SIG-M5 (cell line): ENCODE measurements at regions not wholly inside any gene's neighbourhood (a gene's known extent, or its start where the extent isn't known, plus 50 kb on each side); places are given as distances from the start of the nearest gene placed in this dataset.

Experiments
- DNase-seq: peaks from one replicate; lab custom pipeline; 2025; lab: John Stamatoyannopoulos, UW

DNA sequence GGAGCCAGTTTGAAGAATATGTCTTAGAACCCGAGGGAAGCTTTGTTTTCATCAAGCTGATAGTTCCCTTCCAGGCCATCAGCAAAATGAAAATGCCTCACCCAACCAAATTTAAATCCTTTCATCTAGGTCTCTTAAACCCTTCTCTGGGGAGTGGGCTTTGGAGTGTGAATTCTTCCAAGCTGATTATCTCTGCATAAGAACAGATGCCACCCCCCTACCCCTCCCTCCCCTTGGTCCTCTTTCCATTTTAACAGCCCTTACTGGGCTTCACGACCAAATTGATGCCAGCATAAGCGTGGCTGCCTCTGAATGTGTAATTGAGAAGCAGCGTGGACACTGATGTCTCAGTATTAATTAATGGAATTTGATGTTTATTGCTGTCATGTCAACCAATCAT lies 509.7 kb upstream of the CLINT1 start:
- DNase-seq = no peak

DNA sequence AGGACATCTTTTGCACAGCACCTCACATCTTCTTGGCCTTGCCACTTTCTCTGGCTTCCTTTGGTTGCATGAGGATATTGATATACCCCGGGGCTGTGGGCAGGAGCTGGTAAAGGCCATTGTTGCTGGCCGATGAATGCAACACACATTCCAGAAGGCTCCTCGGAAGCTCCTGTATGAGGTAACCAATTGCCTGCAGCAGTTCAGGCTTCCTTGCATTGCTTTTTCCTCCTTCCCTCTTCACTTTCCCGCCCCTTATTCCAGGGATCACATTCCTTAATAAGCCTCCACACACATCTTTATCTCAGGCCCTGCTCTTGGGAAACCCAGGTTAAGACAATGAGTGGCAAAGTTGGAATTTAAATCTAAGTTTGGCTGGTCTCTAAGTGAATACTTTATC lies 505.4 kb upstream of the CLINT1 start:
- no peak for DNase-seq

DNA sequence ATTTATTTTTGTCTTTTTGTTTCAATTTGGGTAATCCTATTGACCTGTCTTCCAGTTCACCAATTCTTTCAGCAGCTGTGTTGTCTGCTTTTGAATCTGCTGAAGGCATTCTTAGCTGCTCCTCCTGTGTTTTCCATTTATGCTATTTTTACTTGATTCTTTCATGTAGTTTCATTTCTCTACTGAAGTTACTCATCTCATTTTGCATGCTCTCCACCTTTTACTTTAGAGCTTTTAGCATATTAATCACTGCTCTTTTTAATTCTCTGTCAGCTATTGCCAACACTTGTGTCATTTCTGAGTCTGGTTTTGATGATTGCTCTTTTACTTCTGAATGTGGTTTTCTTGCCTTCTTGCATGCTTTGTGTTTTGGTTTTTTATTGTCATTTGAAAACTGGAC lies 496.0 kb upstream of the CLINT1 start:
- no peak for DNase-seq

DNA sequence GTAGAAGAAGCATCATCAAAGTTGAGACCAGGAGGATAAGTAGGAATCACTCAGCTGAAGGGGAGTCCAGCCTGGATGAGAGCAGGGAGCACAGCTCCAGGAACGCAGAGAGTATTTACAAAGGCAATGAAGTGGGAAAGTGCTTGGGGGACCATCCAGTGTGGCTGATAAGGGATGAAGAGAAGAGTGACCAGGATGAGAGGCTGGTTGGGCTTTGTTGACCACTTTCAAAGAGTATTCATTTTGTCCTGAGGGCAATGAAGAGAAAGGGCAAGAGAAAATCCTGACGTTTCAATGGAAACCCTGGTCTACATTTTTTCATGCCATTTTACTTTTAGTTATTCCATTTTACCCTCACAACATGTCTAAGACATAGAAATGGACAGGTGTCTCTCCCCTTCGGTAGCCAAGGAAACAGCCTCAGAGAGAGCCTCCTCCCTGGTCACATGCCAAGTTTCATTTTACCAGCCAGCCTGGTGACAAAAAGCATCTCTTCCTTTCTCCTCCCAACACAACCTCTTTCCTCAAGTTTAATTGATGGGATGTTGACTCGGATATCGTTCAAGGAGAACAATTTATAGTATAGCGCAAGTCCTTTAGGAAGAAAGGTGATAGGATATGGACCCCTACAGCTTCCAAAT lies 492.7 kb upstream of the CLINT1 start:
- no peak for DNase-seq

DNA sequence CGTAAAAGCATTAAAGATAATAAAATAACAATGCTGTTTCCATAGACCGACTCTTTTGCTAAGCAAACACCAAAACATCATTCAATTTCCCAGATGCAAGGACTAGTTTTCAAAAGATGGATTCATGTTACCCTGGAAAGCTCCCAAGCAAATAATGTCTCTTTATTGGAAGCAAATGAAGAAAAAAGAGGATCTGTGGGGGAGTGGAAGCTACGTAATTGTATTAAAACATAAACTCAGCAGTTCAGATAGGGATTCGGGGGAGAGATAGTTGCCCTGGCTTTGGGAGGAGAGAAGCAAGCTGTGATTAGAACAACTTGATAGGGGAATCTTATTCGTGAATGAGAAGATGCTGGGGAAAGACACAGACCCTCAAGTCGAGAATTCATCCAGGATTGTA lies 491.0 kb upstream of the CLINT1 start:
- DNase-seq = no peak

DNA sequence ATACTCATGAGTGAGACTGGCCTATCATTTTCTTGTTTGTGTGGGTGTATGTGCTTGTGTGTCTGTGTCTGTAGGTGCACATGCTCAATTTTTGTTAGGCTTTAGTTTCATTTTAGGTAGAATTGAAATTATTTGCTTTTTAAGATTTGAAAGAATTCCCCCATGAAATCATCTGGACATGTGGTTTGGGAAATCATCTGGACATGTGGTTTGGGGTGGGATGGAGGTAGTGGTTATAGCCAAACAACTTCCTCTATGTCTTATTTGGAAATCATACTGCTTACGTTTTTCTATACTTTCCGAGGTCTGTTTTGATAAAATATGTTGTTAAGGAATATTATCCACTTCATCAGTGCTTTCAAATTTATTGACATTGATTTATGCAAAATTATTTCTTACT lies 485.4 kb upstream of the CLINT1 start:
- no peak for DNase-seq

DNA sequence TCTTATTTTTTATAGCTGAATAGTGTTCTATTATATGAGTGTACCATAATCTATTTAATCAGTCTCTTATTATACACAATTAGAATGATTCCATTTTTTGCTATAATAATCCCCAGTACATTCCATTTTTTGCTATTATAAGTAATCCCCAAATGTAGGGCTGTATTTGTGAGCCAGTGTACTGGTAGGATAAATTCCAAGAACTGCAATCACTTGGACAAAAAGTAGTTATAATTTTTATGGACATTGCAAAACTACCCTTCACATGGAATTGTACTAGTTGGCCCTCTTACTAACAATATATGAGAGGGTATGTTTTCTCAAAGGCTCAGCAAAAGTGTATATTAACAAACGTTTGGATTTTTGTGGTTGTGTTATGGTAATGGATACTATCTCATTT lies 481.7 kb upstream of the CLINT1 start:
- DNase-seq = no peak

DNA sequence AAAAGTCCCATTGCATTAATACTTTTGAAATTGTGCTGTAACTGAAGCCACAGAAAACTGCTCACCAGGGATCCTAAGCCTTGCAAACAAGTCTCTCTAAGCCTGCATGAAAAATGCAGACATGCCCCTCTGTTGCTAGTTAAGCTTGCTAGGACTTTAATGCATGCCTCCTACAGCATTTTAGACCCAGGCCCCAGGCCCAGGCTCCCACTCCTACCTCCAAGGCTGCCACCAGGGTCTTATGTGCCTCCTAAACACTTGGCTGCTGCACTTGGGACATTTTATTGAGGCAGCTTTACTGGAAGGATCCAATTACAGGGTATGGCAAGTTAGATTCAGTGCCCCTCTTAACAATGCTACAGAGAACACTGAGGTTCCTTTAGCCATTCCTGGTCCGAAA lies 467.3 kb upstream of the CLINT1 start:
- no peak for DNase-seq

DNA sequence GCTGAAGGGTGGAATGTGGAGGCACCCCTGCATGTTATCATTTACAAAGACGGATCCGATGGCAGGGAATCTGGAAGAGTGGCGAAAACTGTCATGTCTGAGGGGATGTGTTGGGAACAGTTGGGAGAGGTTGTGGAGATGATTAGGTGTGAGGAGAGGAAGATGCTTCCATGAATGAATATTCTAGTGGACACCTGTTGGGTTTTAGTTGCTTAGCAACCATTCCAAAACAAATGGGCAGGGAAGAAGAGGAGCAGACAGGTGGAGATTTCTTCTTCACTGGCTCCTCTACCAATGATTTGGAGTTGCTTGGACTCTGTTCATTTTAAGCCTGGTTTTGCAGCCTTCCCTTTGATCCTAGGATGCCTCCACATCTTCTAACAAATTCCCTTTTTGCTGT lies 465.3 kb upstream of the CLINT1 start:
- no peak for DNase-seq

DNA sequence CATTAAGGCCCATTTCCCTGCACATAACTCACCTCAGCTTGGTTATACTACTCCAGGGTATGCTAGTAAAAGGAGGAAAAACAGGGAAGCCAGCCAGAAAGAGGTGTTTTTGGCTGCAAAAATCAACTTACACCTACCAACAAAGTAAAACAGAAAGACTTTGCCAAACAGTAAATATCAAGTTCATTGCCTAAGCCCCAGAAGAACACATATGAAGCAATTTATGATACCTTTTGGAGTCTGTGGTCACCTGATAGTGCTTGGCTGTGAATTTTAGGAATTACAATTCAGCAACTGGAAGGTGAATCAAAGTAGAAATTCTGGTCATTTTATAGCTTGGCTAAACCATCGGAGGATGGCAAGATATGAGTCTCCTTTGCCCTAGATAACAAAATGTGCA lies 463.7 kb upstream of the CLINT1 start:
- no peak for DNase-seq

DNA sequence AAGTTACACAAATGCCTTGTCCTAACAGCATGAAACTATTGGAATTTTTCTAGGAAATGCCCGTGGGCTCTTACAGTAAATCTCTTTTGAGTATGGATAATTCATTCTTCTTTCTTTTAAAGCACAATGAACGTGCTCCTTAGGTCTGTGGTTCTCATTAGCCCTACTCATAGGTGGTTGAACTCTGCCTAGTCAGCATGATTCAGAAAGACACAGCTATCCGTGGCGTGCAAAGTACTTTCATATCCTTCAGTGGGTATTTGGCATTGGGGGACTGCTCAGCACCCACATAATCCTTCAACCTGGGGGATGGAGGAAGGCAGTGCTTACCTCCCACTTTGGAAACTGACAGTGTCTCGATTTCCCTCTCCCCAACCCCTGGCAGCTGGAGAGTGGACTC lies 462.0 kb upstream of the CLINT1 start:
- DNase-seq = no peak

DNA sequence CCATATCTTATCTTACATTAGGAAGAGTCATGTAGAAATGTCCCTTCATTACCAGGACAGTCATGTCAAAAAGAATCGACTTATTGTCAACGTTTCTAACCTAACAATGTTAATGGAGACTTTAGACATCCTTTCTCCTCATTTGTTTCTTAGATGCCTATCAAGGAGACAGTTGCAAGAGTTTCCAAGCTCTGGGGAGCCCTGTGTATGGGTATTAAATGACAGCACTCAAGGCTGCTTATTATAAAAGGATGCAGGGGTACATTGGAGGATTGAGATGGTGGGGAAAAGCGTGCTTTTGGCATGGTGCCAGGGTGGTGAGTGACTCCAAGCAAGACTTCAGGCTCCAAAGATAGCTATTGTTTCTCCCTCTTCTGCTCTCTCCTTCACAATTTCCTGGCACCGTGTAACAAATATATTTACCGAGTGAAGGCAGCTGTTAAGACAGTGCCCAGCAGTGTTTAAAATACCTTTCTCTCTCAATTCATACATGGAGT lies 461.3 kb upstream of the CLINT1 start:
- no peak for DNase-seq

DNA sequence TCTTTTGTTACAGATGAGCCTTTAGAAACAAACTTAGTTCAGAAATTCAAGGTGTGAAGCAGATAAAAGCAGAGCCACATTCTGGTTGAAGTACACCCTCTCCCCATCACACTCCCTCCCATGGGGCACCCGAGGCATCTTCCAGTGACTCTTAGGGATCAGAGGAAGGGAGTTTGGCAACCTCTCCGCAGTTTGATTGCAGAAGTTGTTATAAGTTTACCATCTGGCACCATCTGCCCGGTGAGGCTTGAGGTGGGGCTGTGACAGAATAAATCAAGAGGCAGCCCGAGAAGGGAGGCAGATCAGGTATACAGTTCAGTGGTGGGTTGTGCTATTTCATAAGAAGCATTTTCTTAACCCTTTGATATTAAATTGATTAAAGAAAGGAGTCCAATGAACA lies 458.6 kb upstream of the CLINT1 start:
- DNase-seq = no peak

DNA sequence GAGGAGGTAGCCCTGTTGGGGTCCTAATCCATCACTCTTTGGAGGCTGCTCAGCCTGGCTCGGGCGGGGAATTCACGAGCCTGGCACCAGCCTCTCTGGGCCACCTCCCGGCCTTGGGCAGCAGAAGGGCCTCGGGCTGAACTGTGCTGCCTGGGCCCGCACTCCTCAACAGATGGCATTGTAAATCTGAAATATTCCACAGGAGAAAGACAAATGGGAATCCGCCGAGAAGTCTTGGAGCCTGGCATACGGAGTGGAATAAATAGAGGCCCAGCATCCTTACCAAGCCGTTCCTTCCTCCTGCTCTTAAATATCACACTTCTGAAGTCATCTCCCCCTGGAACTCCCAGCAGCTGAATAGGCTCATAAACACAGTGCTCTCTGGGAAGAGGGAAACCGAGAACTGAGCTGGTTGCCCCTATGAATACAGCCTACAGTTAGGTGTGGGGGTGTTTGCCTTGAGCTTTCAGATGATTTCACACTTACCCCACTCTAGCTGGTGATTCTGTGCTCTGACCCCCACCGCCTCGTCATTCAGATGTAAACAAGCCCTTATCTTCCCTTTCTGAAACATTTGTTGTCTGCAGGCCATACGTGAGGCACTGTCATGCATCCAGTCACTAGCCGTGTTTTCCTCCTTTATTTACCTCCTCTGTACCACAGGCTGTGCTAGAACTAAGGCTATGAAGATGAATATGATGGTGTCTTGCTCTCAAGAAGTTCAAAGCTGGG lies 455.0 kb upstream of the CLINT1 start:
- DNase-seq = no peak

DNA sequence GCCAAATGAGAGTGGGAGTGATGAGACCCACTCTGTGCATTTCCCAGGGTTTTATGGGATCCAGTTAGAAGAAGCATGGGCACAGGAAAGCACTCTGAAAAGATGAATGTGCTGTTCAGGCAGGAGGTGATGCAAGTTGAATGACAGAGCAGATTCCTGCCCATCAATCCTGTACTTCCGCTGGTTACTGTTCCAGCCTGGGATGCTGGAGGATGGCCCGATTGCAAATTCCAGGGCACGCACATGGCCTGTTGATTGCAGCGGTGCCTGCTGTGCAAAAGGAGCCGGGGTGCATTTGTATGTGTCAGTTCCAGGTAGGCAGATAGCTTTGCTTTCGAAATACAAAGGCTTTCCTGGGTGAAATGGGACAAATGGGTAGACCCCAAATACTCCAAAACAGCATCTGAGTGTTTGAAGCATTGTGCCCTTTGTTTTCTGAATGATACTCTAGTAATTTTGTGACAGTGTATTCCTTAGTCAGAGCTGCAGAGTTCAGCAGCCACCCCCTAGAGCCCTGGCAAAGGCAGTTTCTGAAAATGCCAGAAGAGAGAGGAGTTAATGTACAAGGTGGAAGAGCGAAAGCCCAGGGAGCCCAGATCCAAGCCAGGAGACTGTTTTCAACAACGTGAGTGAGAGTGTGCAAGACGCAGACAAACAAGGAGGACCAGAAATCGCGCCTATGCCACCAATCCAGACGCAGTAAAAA lies 454.2 kb upstream of the CLINT1 start:
- no peak for DNase-seq

DNA sequence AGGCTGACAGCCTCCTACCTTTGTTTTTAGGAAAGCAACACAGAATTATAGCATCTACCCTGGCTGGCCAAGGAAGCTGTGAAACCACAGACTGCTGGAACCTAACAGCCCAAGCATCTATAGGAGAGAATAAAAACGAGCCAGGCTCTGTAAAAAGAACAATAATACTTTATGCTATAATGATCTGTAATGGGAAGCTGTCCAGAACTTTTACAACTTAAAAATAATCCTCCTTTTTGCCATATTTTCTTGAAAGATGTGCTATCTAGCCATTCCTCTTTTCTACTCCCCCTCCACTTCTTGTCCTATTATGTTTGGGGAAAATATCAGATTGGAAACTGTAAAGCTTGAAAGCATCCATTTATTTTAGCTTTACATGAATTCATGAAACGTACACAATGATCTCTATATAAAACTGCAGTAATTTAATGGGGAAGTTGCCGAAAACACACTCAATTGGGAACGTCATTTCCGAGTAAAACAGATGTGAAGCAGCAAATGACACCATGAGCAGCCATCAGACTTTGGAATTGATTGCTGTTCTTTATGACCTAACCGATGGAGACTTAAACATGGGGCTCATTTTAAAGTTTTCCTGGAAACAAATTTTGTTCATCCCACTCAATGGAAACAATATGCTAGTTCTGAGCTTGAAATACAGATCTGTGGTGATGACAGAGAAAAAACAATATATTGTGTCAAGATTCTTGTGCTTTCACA lies 450.3 kb upstream of the CLINT1 start:
- DNase-seq = no peak

DNA sequence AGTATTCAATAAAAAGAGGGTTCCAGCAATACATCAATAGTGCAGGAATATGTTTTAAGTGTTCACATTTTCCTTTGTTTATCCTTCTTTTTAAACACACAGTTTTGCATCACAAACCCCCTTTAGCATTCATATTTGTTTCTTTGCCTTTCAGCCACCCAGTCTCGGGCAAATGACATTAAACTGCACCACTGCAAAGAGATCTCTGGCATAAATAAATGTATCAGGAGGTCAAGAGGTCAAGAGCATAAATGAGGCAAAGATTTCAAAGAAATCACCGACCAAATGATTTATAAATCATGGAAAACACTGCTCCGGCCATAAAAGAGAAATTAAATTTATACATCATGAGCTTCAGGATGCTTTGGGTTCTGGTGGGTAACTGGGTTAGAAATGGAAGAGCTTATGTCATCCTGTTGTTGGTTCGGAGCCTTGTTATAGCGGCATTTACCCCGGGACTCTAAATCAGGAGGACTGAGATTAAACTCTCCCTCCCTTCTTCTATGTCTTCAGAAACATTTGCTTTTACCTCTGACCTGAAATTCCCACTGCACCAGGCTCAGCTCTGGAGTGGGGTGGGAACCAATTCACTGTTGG lies 449.6 kb upstream of the CLINT1 start:
- no peak for DNase-seq

DNA sequence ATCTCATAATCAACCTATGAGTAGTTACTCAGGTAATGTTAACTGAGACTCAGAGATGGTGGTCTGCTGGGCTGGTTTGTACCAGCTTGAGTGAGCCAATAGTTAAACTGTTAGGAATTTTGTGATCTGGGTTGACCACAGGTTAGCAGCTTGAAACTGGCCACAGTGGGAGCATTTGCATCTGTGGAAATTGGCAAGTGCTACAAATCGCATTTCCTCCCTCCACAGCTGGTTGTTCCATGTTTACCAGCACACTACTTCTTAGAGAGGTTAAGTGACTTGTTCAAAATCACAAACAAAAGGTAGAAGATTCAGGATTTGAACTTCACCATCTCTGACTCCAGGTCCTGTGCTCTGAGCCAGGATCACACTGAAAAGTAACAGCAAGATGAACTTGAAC lies 446.9 kb upstream of the CLINT1 start:
- DNase-seq = no peak

DNA sequence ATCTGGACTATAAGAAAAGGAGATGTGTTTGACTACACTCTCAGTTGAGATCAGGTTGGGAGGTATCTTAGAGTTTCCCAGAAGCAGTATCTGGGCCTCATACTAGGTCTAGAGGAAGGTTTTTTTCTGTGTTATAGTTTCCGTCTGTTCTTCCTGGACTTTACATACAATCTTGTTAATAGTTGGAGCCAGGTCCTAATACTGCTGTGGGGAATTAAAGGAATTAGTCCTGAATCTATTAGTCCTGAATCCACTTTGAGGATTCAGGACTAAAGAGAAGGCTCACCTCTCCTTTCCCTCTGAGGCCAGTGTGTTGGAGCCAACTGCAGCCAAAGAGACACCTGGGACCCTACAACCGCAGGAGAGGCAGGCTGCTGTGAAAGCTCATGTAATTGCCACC lies 445.7 kb upstream of the CLINT1 start:
- DNase-seq = no peak

DNA sequence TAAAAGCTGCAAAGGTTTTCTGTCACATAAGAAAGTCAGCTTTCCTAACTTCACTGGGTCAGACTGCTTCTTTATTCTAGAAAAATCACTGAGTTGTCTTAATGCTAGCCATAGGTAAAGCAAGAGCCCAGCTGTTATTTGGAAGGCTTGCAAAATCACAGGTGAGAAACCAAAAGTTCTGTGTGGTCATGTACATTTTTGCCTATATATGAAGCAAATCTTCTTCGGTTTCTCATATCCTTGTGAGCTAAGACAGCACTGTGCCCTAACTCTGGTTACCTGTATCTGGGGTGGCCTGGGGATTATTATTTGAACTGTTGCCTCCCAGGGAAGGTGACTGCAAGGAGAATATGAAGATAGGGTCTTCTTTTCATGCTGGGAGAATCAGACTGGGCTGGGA lies 444.9 kb upstream of the CLINT1 start:
- no peak for DNase-seq

DNA sequence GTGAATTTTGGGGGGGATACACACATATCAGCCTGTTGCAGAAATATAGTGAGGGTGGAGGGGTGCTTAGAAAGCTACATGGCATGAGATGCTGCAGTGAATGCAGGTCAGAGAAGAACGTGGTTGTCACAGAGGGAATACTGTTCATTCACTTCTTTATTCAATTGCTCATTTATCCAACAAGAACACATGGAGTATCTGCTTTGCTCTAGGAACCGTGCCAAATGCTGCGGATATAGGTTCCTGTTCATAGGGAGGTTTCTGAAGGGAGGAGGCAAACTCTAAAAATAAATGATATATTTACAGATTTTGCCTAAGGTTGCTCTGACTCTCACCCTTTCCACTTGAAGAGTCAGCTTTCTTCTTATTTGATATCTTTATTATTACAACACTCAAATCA lies 444.3 kb upstream of the CLINT1 start:
- DNase-seq = no peak

DNA sequence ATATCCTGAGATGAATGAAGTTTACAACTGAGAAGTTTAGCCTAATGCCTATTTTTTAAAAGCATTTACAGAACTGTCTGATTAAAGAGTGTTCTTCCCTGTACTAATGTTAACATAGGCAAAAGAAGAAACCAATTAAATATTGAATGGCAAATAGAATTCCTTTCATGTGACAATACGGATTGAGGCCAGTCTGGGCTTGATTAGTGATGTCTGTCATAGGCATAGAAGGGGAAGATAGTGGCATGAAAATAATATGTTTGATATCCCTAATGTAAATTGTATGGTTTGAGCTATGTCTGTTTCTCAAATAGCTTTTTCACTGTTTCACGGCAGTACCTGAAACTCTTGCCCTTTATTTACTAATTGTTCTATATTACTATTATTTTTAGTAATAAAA lies 443.1 kb upstream of the CLINT1 start:
- DNase-seq = no peak
